Loucy (cell line): ENCODE measurements at regions not wholly inside any gene's neighbourhood (a gene's known extent, or its start where the extent isn't known, plus 50 kb on each side); places are given as distances from the start of the nearest gene placed in this dataset.

Experiments used
- H2AFZ ChIP-seq: fragments of 200-600 bp; sonication (generic); 2 replicates; pipeline ENCODE4 v1.6.0; 2016; ENCODE audit warnings: antibody characterized with exemption, mild to moderate bottlenecking, low read length, moderate library complexity
- H3F3A ChIP-seq: fragments of 200-600 bp; 2 replicates; pipeline ENCODE4 v1.6.0; 2016; ENCODE audit warnings: antibody characterized with exemption, low read depth, mild to moderate bottlenecking
- H3K27me3 ChIP-seq: fragments of 200-600 bp; sonication (generic); 2 replicates; pipeline ENCODE4 v1.6.1; 2014; ENCODE audit warnings: low read length, mild to moderate bottlenecking; ENCODE audit not compliant: insufficient read depth, poor library complexity, severe bottlenecking
- H3K36me3 ChIP-seq: fragments of 200-600 bp; sonication (generic); 2 replicates; pipeline ENCODE4 v1.6.1; 2016; ENCODE audit warnings: low read length; ENCODE audit not compliant: insufficient read depth
- H3K4me1 ChIP-seq: fragments of 200-600 bp; sonication (generic); 2 replicates; pipeline ENCODE4 v1.5.1; 2014; ENCODE audit warnings: low read length, mild to moderate bottlenecking; ENCODE audit not compliant: insufficient read depth, poor library complexity, severe bottlenecking
- H3K4me2 ChIP-seq: fragments of 200-600 bp; sonication (generic); 2 replicates; pipeline ENCODE4 v1.6.0; 2014; ENCODE audit warnings: antibody characterized with exemption, low read length, low read depth, mild to moderate bottlenecking; ENCODE audit not compliant: poor library complexity, severe bottlenecking
- H3K4me3 ChIP-seq: fragments of 200-600 bp; sonication (generic); 2 replicates; pipeline ENCODE4 v1.5.1; 2014; ENCODE audit warnings: low read length, mild to moderate bottlenecking, mixed read lengths; ENCODE audit not compliant: poor library complexity, severe bottlenecking
- H3K79me2 ChIP-seq: fragments of 200-600 bp; sonication (generic); 2 replicates; pipeline ENCODE4 v1.6.1; 2014; ENCODE audit warnings: low read length; ENCODE audit not compliant: insufficient read depth
- H3K9ac ChIP-seq: fragments of 200-600 bp; sonication (generic); 2 replicates; pipeline ENCODE4 v1.6.0; 2014; ENCODE audit warnings: mild to moderate bottlenecking, low read depth, low read length, moderate library complexity; ENCODE audit not compliant: poor library complexity, severe bottlenecking
- H3K9me2 ChIP-seq: fragments of 200-600 bp; sonication (generic); replicated peaks from 2 replicates; pipeline ENCODE4 v1.6.1; 2016; ENCODE audit warnings: low read depth, low read length, mixed read lengths
- H3K9me3 ChIP-seq: fragments of 200-600 bp; sonication (generic); 2 replicates; pipeline ENCODE4 v1.6.1; 2014; ENCODE audit warnings: mild to moderate bottlenecking, antibody characterized with exemption, low read length, low read depth; ENCODE audit not compliant: insufficient read depth
- H4K20me1 ChIP-seq: fragments of 200-600 bp; sonication (generic); 2 replicates; pipeline ENCODE4 v1.6.0; 2014; ENCODE audit warnings: antibody characterized with exemption, low read length, mild to moderate bottlenecking; ENCODE audit not compliant: insufficient read depth, poor library complexity, severe bottlenecking
- EZH2phosphoT487 ChIP-seq: fragments of 200-600 bp; IDR thresholded peaks from 2 replicates; pipeline ENCODE4 v1.6.1; 2018; ENCODE audit warnings: antibody characterized with exemption, mild to moderate bottlenecking, moderate library complexity, borderline replicate concordance
- TF ChIP-seq, protein P1 (sequence below): fragments of 200-600 bp; sonication (generic); conservative IDR thresholded peaks from 2 replicates; pipeline ENCODE4 v1.5.1; 2014; ENCODE audit warnings: mild to moderate bottlenecking, antibody characterized with exemption, low read length

DNA sequence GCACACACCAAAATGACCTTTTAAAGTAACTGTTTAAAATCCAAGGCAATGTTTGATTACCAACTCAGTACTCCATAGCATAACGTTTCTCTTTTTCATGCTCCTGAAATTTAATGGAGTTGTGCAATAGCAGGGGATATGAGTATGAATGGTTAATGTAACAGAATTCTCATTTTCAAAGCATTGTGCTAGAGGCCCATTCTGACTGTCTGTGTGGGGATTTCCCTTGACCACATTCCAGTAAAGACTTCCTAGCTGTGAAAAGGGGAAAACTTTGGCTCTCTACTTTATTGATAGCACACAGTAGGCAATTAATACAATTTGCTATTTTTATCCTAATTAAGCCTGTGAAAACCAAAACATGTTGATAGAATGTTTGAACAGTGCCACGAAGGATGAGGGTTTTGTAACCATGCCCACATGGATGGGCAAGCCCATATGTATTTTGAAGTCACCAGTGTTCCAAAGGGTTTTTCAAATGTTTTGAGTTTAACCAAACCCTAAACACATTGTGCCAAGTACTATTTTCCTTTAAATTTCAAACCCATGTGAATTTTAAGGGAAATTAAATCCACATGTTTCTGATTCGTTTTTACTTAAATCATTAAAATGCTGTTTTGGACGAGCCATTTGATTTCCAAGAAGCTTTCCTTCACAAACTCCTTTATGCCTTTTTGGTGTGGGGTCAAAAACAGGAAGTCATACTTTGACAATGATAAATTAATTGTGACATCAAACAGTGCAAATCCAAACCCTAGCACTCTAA lies 261.2 kb downstream of the SHOX2 start:
- H3K9me3 ChIP-seq: no peaks in the 10 kb centered on the region
- no peaks in the 10 kb centered on the region for H3K27me3 ChIP-seq
- no peak overlapping the region for H3K9ac ChIP-seq
- TF ChIP-seq, protein P1, sequence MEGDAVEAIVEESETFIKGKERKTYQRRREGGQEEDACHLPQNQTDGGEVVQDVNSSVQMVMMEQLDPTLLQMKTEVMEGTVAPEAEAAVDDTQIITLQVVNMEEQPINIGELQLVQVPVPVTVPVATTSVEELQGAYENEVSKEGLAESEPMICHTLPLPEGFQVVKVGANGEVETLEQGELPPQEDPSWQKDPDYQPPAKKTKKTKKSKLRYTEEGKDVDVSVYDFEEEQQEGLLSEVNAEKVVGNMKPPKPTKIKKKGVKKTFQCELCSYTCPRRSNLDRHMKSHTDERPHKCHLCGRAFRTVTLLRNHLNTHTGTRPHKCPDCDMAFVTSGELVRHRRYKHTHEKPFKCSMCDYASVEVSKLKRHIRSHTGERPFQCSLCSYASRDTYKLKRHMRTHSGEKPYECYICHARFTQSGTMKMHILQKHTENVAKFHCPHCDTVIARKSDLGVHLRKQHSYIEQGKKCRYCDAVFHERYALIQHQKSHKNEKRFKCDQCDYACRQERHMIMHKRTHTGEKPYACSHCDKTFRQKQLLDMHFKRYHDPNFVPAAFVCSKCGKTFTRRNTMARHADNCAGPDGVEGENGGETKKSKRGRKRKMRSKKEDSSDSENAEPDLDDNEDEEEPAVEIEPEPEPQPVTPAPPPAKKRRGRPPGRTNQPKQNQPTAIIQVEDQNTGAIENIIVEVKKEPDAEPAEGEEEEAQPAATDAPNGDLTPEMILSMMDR: no peak
- TF ChIP-seq EZH2phosphoT487: no peak
- no peaks in the 10 kb centered on the region for H3K36me3 ChIP-seq
- no peaks in the 10 kb centered on the region for H3F3A ChIP-seq
- no peaks in the 10 kb centered on the region for H3K79me2 ChIP-seq
- H3K4me3 ChIP-seq: no peak overlapping the region
- H3K4me1 ChIP-seq: no peaks in the 10 kb centered on the region
- no peak overlapping the region for H2AFZ ChIP-seq
- no peaks in the 10 kb centered on the region for H4K20me1 ChIP-seq
- no peak overlapping the region for H3K4me2 ChIP-seq
- no peaks in the 10 kb centered on the region for H3K9me2 ChIP-seq

DNA sequence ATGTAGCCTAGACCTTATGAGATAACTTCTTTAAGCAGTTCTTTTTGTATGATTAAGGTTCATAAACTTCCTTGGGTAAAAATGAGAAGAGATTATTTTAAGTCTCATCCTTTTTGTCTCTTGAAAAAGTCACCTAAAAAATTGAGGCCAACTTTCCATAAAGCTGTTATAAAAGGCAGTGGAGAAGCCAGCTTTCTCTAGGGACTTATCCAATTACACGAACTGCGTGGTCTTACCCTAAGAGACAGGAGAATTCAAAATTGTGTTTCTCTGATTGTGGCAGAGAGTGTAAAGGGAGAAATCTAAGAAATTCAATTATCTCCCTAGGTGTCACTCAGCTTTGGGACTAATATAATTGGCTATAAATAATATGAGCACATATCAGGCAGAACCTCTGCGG lies 262.0 kb downstream of the SHOX2 start:
- Histone ChIP-seq H3K4me3 (no peak overlapping the region), H3K36me3 (no peaks in the 10 kb centered on the region), H3F3A (no peaks in the 10 kb centered on the region), H3K9me2 (no peaks in the 10 kb centered on the region), H3K79me2 (no peaks in the 10 kb centered on the region), H3K27me3 (no peaks in the 10 kb centered on the region), H3K4me1 (no peaks in the 10 kb centered on the region), H3K9ac (no peak overlapping the region), H4K20me1 (no peaks in the 10 kb centered on the region), H3K4me2 (no peak overlapping the region), H3K9me3 (no peaks in the 10 kb centered on the region), H2AFZ (no peak overlapping the region)
- TF ChIP-seq, protein P1: no peak
- TF ChIP-seq EZH2phosphoT487: no peak

GRCh38 chr3:157841029-157841428 lies 265.2 kb downstream of the SHOX2 start:
- H3K4me2 ChIP-seq: no peak overlapping the region
- H3K27me3 ChIP-seq: no peaks in the 10 kb centered on the region
- H3K9me2 ChIP-seq: no peaks in the 10 kb centered on the region
- H3K4me3 ChIP-seq: no peak overlapping the region
- no peaks in the 10 kb centered on the region for H3K79me2 ChIP-seq
- no peaks in the 10 kb centered on the region for H3K36me3 ChIP-seq
- no peak for TF ChIP-seq EZH2phosphoT487
- TF ChIP-seq, protein P1: no peak
- H2AFZ ChIP-seq: no peak overlapping the region
- no peaks in the 10 kb centered on the region for H3F3A ChIP-seq
- H3K4me1 ChIP-seq: no peaks in the 10 kb centered on the region
- no peak overlapping the region for H3K9ac ChIP-seq
- no peaks in the 10 kb centered on the region for H4K20me1 ChIP-seq
- no peaks in the 10 kb centered on the region for H3K9me3 ChIP-seq
